Mesodermal cell (in vitro differentiated cells): ENCODE measurements at regions not wholly inside any gene's neighbourhood (a gene's known extent, or its start where the extent isn't known, plus 50 kb on each side); places are given as distances from the start of the nearest gene placed in this dataset.
"Not testable (repeated sequence)": the region's sequence is repeated elsewhere in the genome, so short reads cannot be mapped to it uniquely, and the experiment has no call there.

Source experiments
- H3K27ac ChIP-seq: 2 replicates; pipeline ENCODE4 v1.7.0; 2013; ENCODE audit warnings: mild to moderate bottlenecking, low read depth, low read length, moderate library complexity; ENCODE audit not compliant: severe bottlenecking
- H3K36me3 ChIP-seq: 2 replicates; pipeline ENCODE4 v1.7.1; 2013; ENCODE audit warnings: mild to moderate bottlenecking, low read length, moderate library complexity; ENCODE audit not compliant: control insufficient read depth, insufficient read depth
- H3K4me1 ChIP-seq: one replicate; pipeline ENCODE4 v1.7.1; 2013; ENCODE audit warnings: mild to moderate bottlenecking, low read length; ENCODE audit not compliant: insufficient read depth, control insufficient read depth, poor library complexity, severe bottlenecking
- H3K4me3 ChIP-seq: 2 replicates; pipeline ENCODE4 v1.7.0; 2013; ENCODE audit warnings: low read length, control low read depth, mild to moderate bottlenecking; ENCODE audit not compliant: insufficient read depth, poor library complexity, severe bottlenecking; ENCODE audit errors: extremely low read depth
- H3K9me3 ChIP-seq: 2 replicates; pipeline ENCODE4 v1.7.1; 2013; ENCODE audit warnings: mild to moderate bottlenecking, low read length, moderate library complexity; ENCODE audit not compliant: control insufficient read depth
- WGBS, 2 experiments: methylation state at CpG; one replicate each; pipeline ENCODE4 v1.1.5; 2013; ENCODE audit warnings: missing lambda C conversion rate in 2 of 2; ENCODE audit not compliant: insufficient coverage in 2 of 2; 5-methylcytosine and 5-hydroxymethylcytosine counted together

- 74 to 86% methylated on average over 8 to 13 of the region's 19 CpGs for WGBS, 2 experiments
- H3K27ac ChIP-seq, H3K4me3 ChIP-seq, H3K9me3 ChIP-seq, H3K36me3 ChIP-seq, H3K4me1 ChIP-seq: not testable (repeated sequence)
These were observed 383.1 kb upstream of the ZEB2 start for GRCh38 chr2:144903045-144903444.

GRCh38 chr2:144901386-144901785 lies 381.5 kb upstream of the ZEB2 start:
- WGBS, 2 experiments: no CpG with 5 or more reads among the region's 4 CpGs
- H3K36me3 ChIP-seq, H3K4me1 ChIP-seq, H3K9me3 ChIP-seq, H3K27ac ChIP-seq, H3K4me3 ChIP-seq: not testable (repeated sequence)

- Histone ChIP-seq H3K4me3 (no peak overlapping the region), H3K36me3 (no peaks in the 10 kb centered on the region), H3K9me3 (no peaks in the 10 kb centered on the region), H3K4me1 (no peaks in the 10 kb centered on the region), H3K27ac (no peak overlapping the region)
- WGBS, 2 experiments: no CpG with 5 or more reads among the region's 1 CpG
These were observed 376.4 kb upstream of the ZEB2 start for GRCh38 chr2:144896341-144896740.

- WGBS, 2 experiments: 88% methylated on average over 1 of the region's 8 CpGs; no CpG with 5 or more reads in 1 of the 2 experiments
- H3K36me3 ChIP-seq: no peaks in the 10 kb centered on the region
- H3K4me3 ChIP-seq: no peak overlapping the region
- no peaks in the 10 kb centered on the region for H3K9me3 ChIP-seq
- H3K4me1 ChIP-seq: no peaks in the 10 kb centered on the region
- H3K27ac ChIP-seq: no peak overlapping the region
These were observed 375.0 kb upstream of the ZEB2 start for GRCh38 chr2:144894612-144895599.

GRCh38 chr2:144893464-144893863 lies 373.5 kb upstream of the ZEB2 start:
- Histone ChIP-seq H3K27ac (no peak overlapping the region), H3K9me3 (no peaks in the 10 kb centered on the region), H3K4me1 (no peaks in the 10 kb centered on the region), H3K4me3 (no peak overlapping the region), H3K36me3 (no peaks in the 10 kb centered on the region)
- WGBS, 2 experiments: 93 to 100% methylated on average over 2 to 4 of the region's 4 CpGs

GRCh38 chr2:144890828-144891227 lies 370.9 kb upstream of the ZEB2 start:
- H3K27ac ChIP-seq: no peak overlapping the region
- no peaks in the 10 kb centered on the region for H3K36me3 ChIP-seq
- 78 to 100% methylated on average over 1 of the region's 1 CpG for WGBS, 2 experiments
- H3K9me3 ChIP-seq: no peaks in the 10 kb centered on the region
- H3K4me1 ChIP-seq: no peaks in the 10 kb centered on the region
- H3K4me3 ChIP-seq: no peak overlapping the region

- Histone ChIP-seq H3K36me3 (no peaks in the 10 kb centered on the region), H3K4me3 (no peak overlapping the region), H3K4me1 (no peaks in the 10 kb centered on the region), H3K27ac (no peak overlapping the region), H3K9me3 (no peaks in the 10 kb centered on the region)
- 100% methylated on average over 2 of the region's 5 CpGs; no CpG with 5 or more reads in 1 of the 2 experiments for WGBS, 2 experiments
These were observed 369.4 kb upstream of the ZEB2 start for GRCh38 chr2:144889348-144889747.

GRCh38 chr2:144886862-144887261 lies 366.9 kb upstream of the ZEB2 start:
- H3K36me3 ChIP-seq: no peaks in the 10 kb centered on the region
- no peaks in the 10 kb centered on the region for H3K4me1 ChIP-seq
- WGBS, 2 experiments: 47 to 75% methylated on average over 1 to 2 of the region's 3 CpGs
- no peak overlapping the region for H3K4me3 ChIP-seq
- no peak overlapping the region for H3K27ac ChIP-seq
- H3K9me3 ChIP-seq: no peaks in the 10 kb centered on the region

GRCh38 chr2:144877893-144878292 lies 358.0 kb upstream of the ZEB2 start:
- H3K4me1 ChIP-seq: no peaks in the 10 kb centered on the region
- H3K9me3 ChIP-seq: no peaks in the 10 kb centered on the region
- H3K27ac ChIP-seq: no peak overlapping the region
- WGBS, 2 experiments: 94 to 98% methylated on average over 6 to 7 of the region's 8 CpGs
- no peak overlapping the region for H3K4me3 ChIP-seq
- no peaks in the 10 kb centered on the region for H3K36me3 ChIP-seq

GRCh38 chr2:144876013-144876412 lies 356.1 kb upstream of the ZEB2 start:
- no peaks in the 10 kb centered on the region for H3K9me3 ChIP-seq
- no CpG with 5 or more reads among the region's 4 CpGs for WGBS, 2 experiments

GRCh38 chr2:144875290-144875969 lies 355.5 kb upstream of the ZEB2 start:
- 90 to 100% methylated on average over 2 of the region's 3 CpGs for WGBS, 2 experiments
- Histone ChIP-seq H3K9me3 (no peaks in the 10 kb centered on the region), H3K4me3 (no peak overlapping the region), H3K27ac (no peak overlapping the region), H3K4me1 (no peaks in the 10 kb centered on the region), H3K36me3 (no peaks in the 10 kb centered on the region)

More at GRCh38 chr2:144876013-144876412, 356.1 kb upstream of the ZEB2 start:
- H3K27ac ChIP-seq: no peak overlapping the region
- no peaks in the 10 kb centered on the region for H3K36me3 ChIP-seq
- no peak overlapping the region for H3K4me3 ChIP-seq
- H3K4me1 ChIP-seq: no peaks in the 10 kb centered on the region
